Naive B cell (primary cell): ENCODE measurements at regions not wholly inside any gene's neighbourhood (a gene's known extent, or its start where the extent isn't known, plus 50 kb on each side); places are given as distances from the start of the nearest gene placed in this dataset.

ENCODE experiments used
- ATAC-seq, 2 donors: fragments of 150-1000 bp; cut with Tn5 transposase; 2 replicates each; pipeline ENCODE4 v1.10.0; 2021; ENCODE audit warnings: low read depth in 2 of 2, mild to moderate bottlenecking in 2 of 2, moderate library complexity in 2 of 2
- DNase-seq: peaks from one replicate; pipeline ENCODE4 v3.0.0; 2022
- H3K27ac Mint-ChIP-seq, 6 donors: one replicate each; pipeline ENCODE4 v1.8.0; 2020 to 2022; ENCODE audit warnings: mild to moderate bottlenecking in 6 of 6, mixed read lengths in 6 of 6, moderate library complexity in 5 of 6, inconsistent platforms in 2 of 6
- H3K27me3 Mint-ChIP-seq, 3 donors: one replicate each; pipeline ENCODE4 v1.8.0; 2021 to 2022; ENCODE audit warnings: mixed read lengths in 3 of 3, mild to moderate bottlenecking in 1 of 3
- H3K36me3 Mint-ChIP-seq, 2 donors: one replicate each; pipeline ENCODE4 v1.8.0; 2020 to 2022; ENCODE audit warnings: mixed read lengths in 2 of 2, inconsistent platforms in 1 of 2, mild to moderate bottlenecking in 1 of 2
- H3K4me1 Mint-ChIP-seq, 3 donors: one replicate each; pipeline ENCODE4 v1.8.0; 2020 to 2022; ENCODE audit warnings: mixed read lengths in 3 of 3, inconsistent platforms in 1 of 3, mild to moderate bottlenecking in 1 of 3, moderate library complexity in 1 of 3
- H3K4me3 Mint-ChIP-seq, 8 donors: one replicate each; pipeline ENCODE4 v1.8.0; 2020 to 2022; ENCODE audit warnings: mild to moderate bottlenecking in 8 of 8, mixed read lengths in 8 of 8, moderate library complexity in 8 of 8, inconsistent platforms in 2 of 8
- H3K9me3 Mint-ChIP-seq, 7 donors: one replicate each; pipeline ENCODE4 v1.8.0; 2020 to 2022; ENCODE audit warnings: mixed read lengths in 7 of 7, mild to moderate bottlenecking in 5 of 7, inconsistent platforms in 2 of 7, moderate library complexity in 1 of 7

- Mint-ChIP-seq H3K36me3 (no peaks in the 10 kb centered on the region), H3K27me3 (no peaks in the 10 kb centered on the region), H3K9me3 (peaks cover 0 to 5% (median 0%) of the 10 kb centered on the region in 7 donors), H3K4me3 (no peak overlapping the region), H3K27ac (no peak overlapping the region), H3K4me1 (no peaks in the 10 kb centered on the region)
- ATAC-seq (no peak), DNase-seq (no peak)
Measured at GRCh38 chr4:132991111-132991510, 158.0 kb upstream of the PCDH10 start.

- Mint-ChIP-seq H3K27me3 (no peaks in the 10 kb centered on the region), H3K36me3 (no peaks in the 10 kb centered on the region), H3K9me3 (peaks cover 0 to 5% (median 0%) of the 10 kb centered on the region in 7 donors), H3K4me1 (no peaks in the 10 kb centered on the region), H3K27ac (no peak overlapping the region), H3K4me3 (no peak overlapping the region)
- ATAC-seq = no peak
- no peak for DNase-seq
Measured at GRCh38 chr4:132992686-132993085, 156.4 kb upstream of the PCDH10 start.

DNA sequence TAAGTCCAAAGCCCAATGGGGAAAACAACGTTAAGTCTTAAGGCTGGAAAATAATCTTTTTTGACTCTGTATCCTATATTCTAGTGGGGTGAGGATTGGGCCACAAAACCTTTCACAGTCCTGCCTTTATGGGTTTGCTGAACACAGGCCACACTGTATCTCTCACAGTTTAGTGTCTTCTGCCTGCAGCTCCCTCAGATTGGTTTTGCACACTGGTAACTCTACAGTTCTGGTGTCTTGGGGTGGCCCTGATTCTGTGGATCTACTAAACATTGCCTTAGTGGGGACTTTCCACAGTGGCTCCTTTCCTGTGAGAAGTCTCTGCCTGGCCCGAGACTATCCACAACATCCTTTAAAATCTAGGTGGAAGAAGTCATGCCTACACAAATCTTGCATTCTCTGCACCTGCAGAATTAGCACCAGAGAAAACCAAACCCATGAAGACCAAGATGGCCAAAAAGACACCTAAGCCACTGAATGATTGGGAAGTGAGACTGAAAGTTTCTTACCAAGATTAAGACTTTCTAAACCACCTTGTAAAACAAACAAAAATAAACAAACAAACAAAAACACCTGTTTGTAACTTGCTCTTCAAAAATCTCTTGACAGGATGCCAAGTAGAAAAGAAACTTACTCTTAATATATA, 150.4 kb upstream of the PCDH10 start:
- H3K4me1 Mint-ChIP-seq = no peaks in the 10 kb centered on the region
- H3K4me3 Mint-ChIP-seq = no peak overlapping the region
- no peaks in the 10 kb centered on the region for H3K36me3 Mint-ChIP-seq
- peaks cover 0 to 2% (median 0%) of the 10 kb centered on the region in 7 donors for H3K9me3 Mint-ChIP-seq
- no peak overlapping the region for H3K27ac Mint-ChIP-seq
- DNase-seq (no peak), ATAC-seq (no peak)
- no peaks in the 10 kb centered on the region for H3K27me3 Mint-ChIP-seq

- Mint-ChIP-seq H3K36me3 (no peaks in the 10 kb centered on the region), H3K4me3 (no peak overlapping the region), H3K4me1 (no peaks in the 10 kb centered on the region), H3K9me3 (peaks cover 0 to 2% (median 0%) of the 10 kb centered on the region in 7 donors), H3K27me3 (no peaks in the 10 kb centered on the region), H3K27ac (no peak overlapping the region)
- DNase-seq (no peak), ATAC-seq (no peak)
Measured at GRCh38 chr4:133000012-133000411, 149.1 kb upstream of the PCDH10 start.

DNA sequence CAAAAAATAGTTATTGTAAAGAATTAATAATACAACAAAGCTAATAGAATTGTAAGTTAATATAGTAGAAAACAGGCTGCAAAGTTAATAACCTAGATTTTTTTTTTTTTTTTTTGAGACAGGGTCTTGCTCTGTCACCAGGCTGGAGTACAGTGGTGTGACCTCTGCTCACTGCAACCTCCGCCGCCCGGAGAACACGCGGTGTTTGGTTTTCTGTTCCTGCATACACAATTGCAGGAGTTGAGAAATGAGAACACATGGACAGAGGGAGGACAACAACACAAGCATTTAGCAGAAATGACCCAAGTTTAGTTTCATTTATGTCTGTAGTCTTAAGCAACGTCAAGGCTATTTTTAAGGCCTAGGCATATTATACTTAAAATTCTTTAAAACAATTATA, 145.9 kb upstream of the PCDH10 start:
- H3K27me3 Mint-ChIP-seq = no peaks in the 10 kb centered on the region
- H3K36me3 Mint-ChIP-seq = no peaks in the 10 kb centered on the region
- H3K9me3 Mint-ChIP-seq = peaks cover 0 to 5% (median 0%) of the 10 kb centered on the region in 7 donors

DNA sequence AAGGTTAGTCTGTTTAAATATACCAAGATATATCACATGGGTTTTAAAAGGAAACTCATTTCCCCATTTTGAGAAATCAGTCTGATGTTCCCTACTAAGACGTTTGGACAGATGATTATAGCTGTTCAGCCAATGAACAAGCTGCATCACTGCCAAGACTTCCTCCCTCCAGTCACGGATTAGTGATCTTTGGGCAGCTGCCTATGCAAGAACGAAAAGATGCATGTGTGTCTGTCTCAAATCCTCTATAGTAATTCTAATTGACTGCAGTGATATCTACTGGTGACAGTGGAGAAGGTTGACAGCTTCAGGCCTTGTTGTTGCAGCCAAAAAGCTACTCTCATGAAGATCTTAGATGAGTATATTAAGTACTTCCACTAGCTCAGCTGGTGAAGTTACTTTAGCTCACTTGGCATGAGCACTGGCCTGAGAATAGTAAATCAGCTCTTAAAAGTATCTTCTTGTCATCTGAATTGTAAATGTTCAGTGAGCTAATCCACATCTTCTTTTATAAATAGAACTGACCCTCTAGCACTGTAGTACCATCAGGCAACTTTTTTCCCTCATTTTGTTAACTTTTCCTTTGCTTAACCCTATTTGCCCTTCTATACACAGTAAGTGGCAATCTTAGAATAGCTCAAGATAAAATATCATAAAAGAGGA, 134.5 kb upstream of the PCDH10 start:
- no peak for DNase-seq
- no peaks in the 10 kb centered on the region for H3K27me3 Mint-ChIP-seq
- no peak overlapping the region for H3K27ac Mint-ChIP-seq
- no peaks in the 10 kb centered on the region for H3K4me1 Mint-ChIP-seq
- no peak for ATAC-seq
- H3K4me3 Mint-ChIP-seq = no peak overlapping the region
- H3K9me3 Mint-ChIP-seq = peaks cover 0 to 7% (median 3%) of the 10 kb centered on the region in 7 donors
- no peaks in the 10 kb centered on the region for H3K36me3 Mint-ChIP-seq

More for the DNA sequence above, 145.9 kb upstream of the PCDH10 start:
- DNase-seq (no peak), ATAC-seq (no peak)
- H3K4me1 Mint-ChIP-seq = no peaks in the 10 kb centered on the region
- no peak overlapping the region for H3K4me3 Mint-ChIP-seq
- H3K27ac Mint-ChIP-seq = no peak overlapping the region

DNA sequence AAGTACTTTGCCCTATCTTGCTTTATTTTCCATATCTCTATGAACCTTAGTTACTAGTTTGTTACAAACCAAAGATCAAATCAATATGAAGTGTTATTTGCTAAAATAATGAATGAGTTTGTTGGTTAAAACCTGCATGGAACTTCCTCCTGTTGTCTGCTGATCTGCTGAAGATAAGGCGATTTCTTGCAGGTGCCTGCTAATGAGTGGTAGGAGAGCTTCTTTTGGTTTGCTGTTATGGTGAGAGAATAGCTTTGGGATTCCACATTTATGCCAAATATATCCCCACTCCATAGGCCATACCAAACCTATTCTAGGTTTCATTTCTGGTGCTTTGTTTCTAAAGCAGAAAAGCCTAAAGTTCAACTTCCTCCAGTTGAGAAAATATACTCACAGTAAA, 103.8 kb upstream of the PCDH10 start:
- DNase-seq = no peak
- H3K27me3 Mint-ChIP-seq = no peaks in the 10 kb centered on the region
- no peak overlapping the region for H3K27ac Mint-ChIP-seq
- H3K4me3 Mint-ChIP-seq = no peak overlapping the region
- ATAC-seq = no peak
- H3K36me3 Mint-ChIP-seq = no peaks in the 10 kb centered on the region
- H3K9me3 Mint-ChIP-seq = peaks cover 0 to 12% (median 2%) of the 10 kb centered on the region in 7 donors
- no peaks in the 10 kb centered on the region for H3K4me1 Mint-ChIP-seq

DNA sequence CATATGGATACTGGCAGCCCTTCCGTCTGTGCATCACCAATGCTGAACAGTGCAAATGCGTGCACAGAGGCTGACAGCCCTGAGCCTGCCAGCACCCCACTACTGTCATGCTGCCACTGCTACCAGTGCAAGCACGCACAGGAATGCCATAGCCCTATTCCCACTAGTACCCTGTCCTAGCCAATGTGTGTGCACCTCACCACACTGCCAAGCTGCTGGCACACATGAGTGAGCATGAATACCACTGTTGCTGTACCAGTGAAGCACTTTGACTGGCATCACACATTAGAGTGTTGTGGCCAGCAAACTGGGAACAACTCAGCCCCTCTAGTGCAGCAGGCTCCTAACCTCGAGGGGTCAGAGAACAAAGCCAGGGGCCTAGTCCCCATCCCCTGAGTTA, 102.9 kb upstream of the PCDH10 start:
- H3K36me3 Mint-ChIP-seq = no peaks in the 10 kb centered on the region
- no peak overlapping the region for H3K4me3 Mint-ChIP-seq
- H3K4me1 Mint-ChIP-seq = no peaks in the 10 kb centered on the region
- ATAC-seq (no peak), DNase-seq (no peak)
- H3K27me3 Mint-ChIP-seq = no peaks in the 10 kb centered on the region
- H3K9me3 Mint-ChIP-seq = peaks cover 0 to 9% (median 1%) of the 10 kb centered on the region in 7 donors
- H3K27ac Mint-ChIP-seq = no peak overlapping the region

DNA sequence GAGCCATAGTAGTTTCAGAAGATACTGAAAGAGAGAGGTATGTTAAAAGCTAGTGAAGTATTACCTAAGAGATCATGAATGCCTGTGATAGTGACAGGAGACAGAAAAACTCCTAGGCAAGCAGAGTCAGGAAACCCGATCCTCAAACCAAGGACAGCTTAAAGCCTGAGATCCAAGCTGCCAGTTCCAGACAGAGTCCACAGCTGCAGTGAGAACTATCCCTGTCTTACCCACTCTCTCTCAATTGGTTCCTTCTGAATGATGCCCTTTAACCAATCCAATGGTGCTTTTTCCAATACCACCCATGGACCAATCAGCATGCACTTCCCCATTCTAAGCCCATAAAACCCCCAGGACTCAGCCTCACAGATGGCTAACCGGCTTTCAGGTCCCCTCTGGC, 90.4 kb upstream of the PCDH10 start:
- no peak overlapping the region for H3K27ac Mint-ChIP-seq
- no peaks in the 10 kb centered on the region for H3K36me3 Mint-ChIP-seq
- H3K27me3 Mint-ChIP-seq = no peaks in the 10 kb centered on the region
- H3K4me3 Mint-ChIP-seq = no peak overlapping the region
- no peak for DNase-seq
- peaks cover 0 to 5% (median 0%) of the 10 kb centered on the region in 7 donors for H3K9me3 Mint-ChIP-seq
- no peak for ATAC-seq
- no peaks in the 10 kb centered on the region for H3K4me1 Mint-ChIP-seq

DNA sequence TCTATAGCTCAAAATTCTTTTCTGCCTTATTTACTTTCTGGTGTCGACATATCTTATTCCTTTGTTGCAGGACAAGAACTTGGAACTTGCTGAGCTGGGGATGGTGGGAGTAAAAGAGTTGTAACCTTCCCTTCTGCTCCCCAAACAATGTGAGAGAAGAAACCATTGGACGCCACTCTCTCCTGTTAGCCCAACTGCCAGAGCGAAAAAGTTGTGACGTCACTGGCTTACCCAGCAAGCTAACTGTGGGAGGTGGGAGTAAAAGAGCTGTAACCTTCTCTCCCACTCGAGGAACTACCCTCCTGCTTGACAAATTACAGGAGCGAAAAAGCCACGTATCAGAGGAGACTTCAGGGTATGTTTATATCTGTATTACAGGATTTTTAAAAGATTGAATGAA, 90.0 kb upstream of the PCDH10 start:
- DNase-seq = no peak
- no peak overlapping the region for H3K4me3 Mint-ChIP-seq
- no peaks in the 10 kb centered on the region for H3K4me1 Mint-ChIP-seq
- no peaks in the 10 kb centered on the region for H3K36me3 Mint-ChIP-seq
- H3K9me3 Mint-ChIP-seq = peaks cover 0 to 5% (median 0%) of the 10 kb centered on the region in 7 donors
- no peak overlapping the region for H3K27ac Mint-ChIP-seq
- H3K27me3 Mint-ChIP-seq = no peaks in the 10 kb centered on the region
- no peak for ATAC-seq

DNA sequence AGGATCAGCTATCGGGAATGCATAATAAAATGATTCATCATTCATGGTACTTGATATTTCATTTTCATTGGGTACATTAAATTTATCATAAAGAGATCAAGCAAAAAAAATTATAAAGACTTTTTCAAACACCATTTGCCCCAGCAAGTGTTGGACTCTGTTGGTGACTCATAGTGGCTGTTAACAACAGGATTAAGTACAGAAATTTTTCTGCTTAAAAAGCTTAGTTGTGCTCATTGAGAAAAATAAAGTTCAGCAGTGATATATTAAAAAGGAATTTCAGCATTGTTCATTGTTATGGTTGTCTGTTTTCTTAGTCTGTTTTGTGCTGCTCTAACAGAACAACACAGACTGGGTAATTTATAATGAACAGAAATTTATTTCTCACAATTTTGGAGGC, 86.2 kb upstream of the PCDH10 start:
- no peaks in the 10 kb centered on the region for H3K4me1 Mint-ChIP-seq
- no peak for DNase-seq
- no peak overlapping the region for H3K4me3 Mint-ChIP-seq
- H3K9me3 Mint-ChIP-seq = peaks cover 7 to 10% (median 7%) of the 10 kb centered on the region in 7 donors
- no peak overlapping the region for H3K27ac Mint-ChIP-seq
- no peaks in the 10 kb centered on the region for H3K36me3 Mint-ChIP-seq
- H3K27me3 Mint-ChIP-seq = no peaks in the 10 kb centered on the region
- no peak for ATAC-seq

- Mint-ChIP-seq H3K27me3 (no peaks in the 10 kb centered on the region), H3K4me3 (no peak overlapping the region), H3K9me3 (peaks cover 11 to 25% (median 21%) of the 10 kb centered on the region in 7 donors), H3K4me1 (no peaks in the 10 kb centered on the region), H3K36me3 (peaks cover 0 to 9% of the 10 kb centered on the region in 2 donors), H3K27ac (no peak overlapping the region)
- DNase-seq = no peak
- ATAC-seq = no peak
Measured at GRCh38 chr4:133068083-133068482, 81.0 kb upstream of the PCDH10 start.

DNA sequence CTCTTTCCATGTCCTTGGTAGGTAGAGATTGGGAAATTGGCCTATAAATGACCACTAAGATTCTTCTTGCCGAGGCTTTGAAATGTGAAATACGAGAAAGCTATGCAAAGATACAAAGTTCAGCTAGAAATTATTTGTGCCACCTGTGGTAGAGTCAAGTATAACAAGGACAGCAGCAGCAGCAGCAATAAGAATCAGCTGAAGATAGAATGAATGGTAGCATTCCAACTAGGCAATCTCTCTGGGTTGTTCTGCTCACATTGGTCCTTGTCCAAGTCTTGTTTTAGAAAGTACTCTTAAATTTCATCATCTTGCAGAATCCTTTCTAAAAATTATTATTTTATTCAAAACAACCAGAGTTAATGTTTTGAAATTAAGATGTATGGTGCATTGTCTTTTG, 67.8 kb upstream of the PCDH10 start:
- no peak overlapping the region for H3K4me3 Mint-ChIP-seq
- no peaks in the 10 kb centered on the region for H3K4me1 Mint-ChIP-seq
- ATAC-seq (no peak), DNase-seq (no peak)
- no peaks in the 10 kb centered on the region for H3K27me3 Mint-ChIP-seq
- H3K9me3 Mint-ChIP-seq = peaks cover 0 to 17% (median 6%) of the 10 kb centered on the region in 7 donors
- no peaks in the 10 kb centered on the region for H3K36me3 Mint-ChIP-seq
- H3K27ac Mint-ChIP-seq = no peak overlapping the region

- H3K9me3 Mint-ChIP-seq = no peaks in the 10 kb centered on the region
- no peaks in the 10 kb centered on the region for H3K4me1 Mint-ChIP-seq
- H3K27me3 Mint-ChIP-seq = no peaks in the 10 kb centered on the region
- no peaks in the 10 kb centered on the region for H3K36me3 Mint-ChIP-seq
- no peak overlapping the region for H3K27ac Mint-ChIP-seq
- H3K4me3 Mint-ChIP-seq = no peak overlapping the region
- DNase-seq (no peak), ATAC-seq (no peak)
Measured at GRCh38 chr4:133084421-133084820, 64.7 kb upstream of the PCDH10 start.
